ENCODE measurements at regions not wholly inside any gene's neighbourhood (a gene's known extent, or its start where the extent isn't known, plus 50 kb on each side); places are given as distances from the start of the nearest gene placed in this dataset.

- no peak for TF ChIP-seq CTCF (IDR thresholded peaks at IDR 0.05; ENCODE audit: poor library complexity)
- TF ChIP-seq EZH2 (IDR thresholded peaks at IDR 0.05; ENCODE audit: borderline replicate concordance) = no peak
Measured at GRCh38 chrX:36868592-36868991, 139.6 kb upstream of the FAM47C start.
